Fibroblast of lung (primary cell): ENCODE measurements at regions not wholly inside any gene's neighbourhood (a gene's known extent, or its start where the extent isn't known, plus 50 kb on each side); places are given as distances from the start of the nearest gene placed in this dataset.

Source experiments
- CTCF ChIP-seq, 2 donors: IDR thresholded peaks in 1 of 2; conservative IDR thresholded peaks in 1 of 2; 1 replicate in 1 of 2; 2 replicates in 1 of 2; pipeline ENCODE4 v1.5.1; 2011 to 2012; ENCODE audit warnings: low read length in 2 of 2, control low read depth in 1 of 2, inconsistent platforms in 1 of 2, low read depth in 1 of 2, mild to moderate bottlenecking in 1 of 2
- EZH2 ChIP-seq: IDR thresholded peaks from 2 replicates; pipeline ENCODE4 v1.5.1; 2012; ENCODE audit warnings: low read length, control low read depth, mild to moderate bottlenecking; ENCODE audit errors: missing control alignments

DNA sequence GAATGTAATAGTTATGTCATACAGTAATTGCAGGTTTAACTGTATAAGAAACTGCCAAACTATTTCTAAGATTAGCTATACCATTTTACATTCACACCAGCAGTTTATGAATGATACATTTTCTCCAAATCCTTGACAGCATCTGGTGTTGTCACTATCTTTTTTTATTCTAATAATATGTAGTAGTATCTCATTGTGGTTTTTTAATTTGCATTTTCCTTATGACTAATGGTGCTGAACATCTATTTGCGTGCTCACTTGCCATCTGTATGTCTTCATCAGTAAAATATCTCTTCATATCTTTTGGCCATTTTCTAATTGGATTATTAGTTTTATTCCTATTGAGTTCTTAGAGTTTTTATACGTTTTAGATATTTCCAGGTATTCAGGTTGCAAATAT is 994.0 kb upstream of the SEMA6D start:
- TF ChIP-seq CTCF (conservative IDR thresholded peaks at IDR 0.05 in 1 of 2, IDR thresholded peaks at IDR 0.05 in 1 of 2; ENCODE audit: low read depth in 1 of 2, low read length in 2 of 2) (no peak), EZH2 (no peak)
